AG09319 (cell line): ENCODE measurements at regions not wholly inside any gene's neighbourhood (a gene's known extent, or its start where the extent isn't known, plus 50 kb on each side); places are given as distances from the start of the nearest gene placed in this dataset.

Source experiments
- DNase-seq: peaks from one replicate; pipeline ENCODE4 v3.0.0-alpha.2; 2010; ENCODE audit warnings: low read depth; ENCODE audit errors: extremely low read depth
- CTCF ChIP-seq: IDR thresholded peaks from 2 replicates; pipeline ENCODE4 v1.5.1; 2011; ENCODE audit warnings: low read depth, mild to moderate bottlenecking, inconsistent platforms, low read length, moderate library complexity

- DNase-seq, result no peak
- TF ChIP-seq CTCF, result no peak
Observed at GRCh38 chr5:5044247-5044840, 95.8 kb upstream of the ADAMTS16 start.

GRCh38 chr5:5046680-5047502, 93.2 kb upstream of the ADAMTS16 start:
- no peak for TF ChIP-seq CTCF
- no peak for DNase-seq

- no peak for TF ChIP-seq CTCF
- DNase-seq, result no peak
Observed at GRCh38 chr5:5050801-5051200, 89.3 kb upstream of the ADAMTS16 start.

GRCh38 chr5:5055712-5056111, 84.4 kb upstream of the ADAMTS16 start:
- no peak for TF ChIP-seq CTCF
- DNase-seq, result no peak

DNA sequence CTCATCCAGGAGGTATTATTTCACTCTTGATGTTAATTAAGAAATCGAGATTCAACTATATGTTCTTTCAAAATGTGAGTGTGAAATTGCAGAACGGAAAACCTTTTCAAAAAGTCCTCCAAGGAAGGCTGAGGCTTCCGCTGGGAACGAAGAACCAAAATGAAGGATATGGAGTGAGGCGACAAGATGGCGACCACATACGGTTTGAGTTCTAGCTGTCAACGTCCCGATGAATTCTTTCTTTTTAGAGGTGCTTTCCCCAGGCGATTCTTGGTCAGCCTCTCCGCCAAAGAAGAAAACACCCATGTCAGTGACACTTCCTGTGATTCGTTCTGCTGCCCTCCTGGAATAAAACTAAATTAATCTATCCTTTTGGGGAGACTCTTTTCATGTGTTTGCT, 78.3 kb upstream of the ADAMTS16 start:
- TF ChIP-seq CTCF, result no peak
- no peak for DNase-seq

- no peak for TF ChIP-seq CTCF
Observed at GRCh38 chr5:5062525-5063302, 77.4 kb upstream of the ADAMTS16 start.

DNA sequence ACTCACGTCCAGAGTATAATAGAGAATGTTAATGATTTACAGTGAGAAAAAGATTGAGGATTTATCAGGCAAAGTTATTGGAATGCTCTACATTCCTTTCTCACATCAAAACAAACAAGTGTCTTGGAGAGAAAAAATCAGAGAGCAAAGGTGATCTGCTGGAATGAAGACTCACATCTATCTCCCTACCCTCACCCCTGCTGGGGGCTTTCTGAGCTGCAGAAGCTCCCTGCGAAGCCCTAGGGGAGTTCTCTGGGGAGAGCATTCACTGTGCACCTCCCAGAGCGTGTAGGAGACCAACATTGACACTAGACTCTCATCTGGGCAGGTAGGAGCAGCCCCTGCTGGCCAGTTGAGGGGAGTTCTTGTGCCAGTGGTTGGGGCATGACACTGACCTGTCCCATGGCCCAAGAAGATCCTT, 76.6 kb upstream of the ADAMTS16 start:
- no peak for DNase-seq
- no peak for TF ChIP-seq CTCF

More at GRCh38 chr5:5062525-5063302, 77.4 kb upstream of the ADAMTS16 start:
- no peak for DNase-seq
